OCI-LY3 (cell line): ENCODE measurements at regions not wholly inside any gene's neighbourhood (a gene's known extent, or its start where the extent isn't known, plus 50 kb on each side); places are given as distances from the start of the nearest gene placed in this dataset.

ENCODE experiments used
- H2AFZ ChIP-seq: fragments of 200-600, 300-600 bp; shearing (Covaris generic); 2 replicates; pipeline ENCODE4 v1.6.0; 2014; ENCODE audit warnings: antibody characterized with exemption, low read depth, low read length
- H3K27ac ChIP-seq: fragments of 200-600, 300-600 bp; sonication (generic); 2 replicates; pipeline ENCODE4 v1.5.1; 2014; ENCODE audit warnings: mild to moderate bottlenecking, low read length, moderate library complexity, mixed read lengths
- H3K27me3 ChIP-seq: fragments of 200-600, 300-600 bp; sonication (generic); 2 replicates; pipeline ENCODE4 v1.6.1; 2014; ENCODE audit warnings: low read depth, low read length, mixed read lengths
- H3K36me3 ChIP-seq: fragments of 200-600, 300-600 bp; sonication (generic); replicated peaks from 2 replicates; pipeline ENCODE3; 2014; ENCODE audit warnings: low read depth, low read length, mixed read lengths
- H3K4me1 ChIP-seq: fragments of 300-600, 200-600 bp; sonication (generic); 2 replicates; pipeline ENCODE4 v1.6.1; 2014; ENCODE audit warnings: low read length, mixed read lengths
- H3K4me2 ChIP-seq: fragments of 200-600, 300-600 bp; sonication (generic); 2 replicates; pipeline ENCODE4 v1.6.1; 2014; ENCODE audit warnings: low read length, mixed read lengths
- H3K4me3 ChIP-seq: fragments of 300-600, 200-600 bp; sonication (generic); 2 replicates; pipeline ENCODE4 v1.5.1; 2014; ENCODE audit warnings: antibody characterized with exemption, mild to moderate bottlenecking, low read length, moderate library complexity
- H3K79me2 ChIP-seq: fragments of 300-600, 200-600 bp; shearing (Covaris generic); 2 replicates; pipeline ENCODE4 v1.6.1; 2014; ENCODE audit warnings: mild to moderate bottlenecking, low read length, mixed read lengths
- H3K9ac ChIP-seq: fragments of 300-600, 200-600 bp; shearing (Covaris generic); 2 replicates; pipeline ENCODE4 v1.6.0; 2014; ENCODE audit warnings: mild to moderate bottlenecking, low read length, moderate library complexity
- H3K9me3 ChIP-seq: fragments of 200-600, 300-600 bp; shearing (Covaris generic); 2 replicates; pipeline ENCODE4 v1.6.1; 2014; ENCODE audit warnings: low read length, mixed read lengths; ENCODE audit not compliant: insufficient read depth
- H4K20me1 ChIP-seq: fragments of 200-600, 300-600 bp; sonication (generic); 2 replicates; pipeline ENCODE4 v1.6.1; 2016; ENCODE audit warnings: low read length, mixed read lengths; ENCODE audit not compliant: insufficient read depth
- CTCF ChIP-seq: fragments of 200-600, 300-600 bp; sonication (generic); IDR thresholded peaks from 2 replicates; pipeline ENCODE4 v1.5.1; 2014; ENCODE audit warnings: antibody characterized with exemption, low read length, low read depth
- EZH2phosphoT487 ChIP-seq: fragments of 200-600 bp; shearing (Covaris generic); IDR thresholded peaks from 2 replicates; pipeline ENCODE4 v1.6.1; 2018; ENCODE audit warnings: antibody characterized with exemption, mixed run types, low read depth

- no peak overlapping the region for H3K4me2 ChIP-seq
- H3K27me3 ChIP-seq, result no peaks in the 10 kb centered on the region
- TF ChIP-seq CTCF (no peak), EZH2phosphoT487 (no peak)
These were observed 951.6 kb upstream of the POU3F3 start for GRCh38 chr2:103902347-103902746.

DNA sequence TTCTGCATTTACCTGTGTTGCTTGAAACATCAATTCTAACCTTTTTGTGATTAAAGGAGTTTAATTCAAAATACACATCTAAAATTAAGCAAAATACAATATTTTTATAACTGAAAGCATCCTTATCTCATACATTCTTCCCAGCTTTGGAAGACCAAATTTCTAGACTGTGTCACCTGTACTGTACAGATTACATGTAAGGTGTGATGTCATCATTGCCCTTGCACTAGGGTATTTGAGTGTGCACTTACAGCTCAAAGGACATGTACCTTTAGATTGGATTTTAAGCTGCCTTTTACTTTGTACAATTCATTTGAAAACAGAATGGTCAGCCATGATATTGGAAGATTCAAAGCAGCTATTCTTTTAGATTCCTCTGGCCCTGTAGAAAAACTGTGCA lies 932.8 kb upstream of the POU3F3 start:
- Histone ChIP-seq H3K27me3 (no peaks in the 10 kb centered on the region), H3K27ac (no peak overlapping the region), H3K4me3 (no peak overlapping the region), H2AFZ (no peak overlapping the region), H3K4me1 (no peaks in the 10 kb centered on the region), H3K4me2 (no peak overlapping the region), H3K79me2 (no peaks in the 10 kb centered on the region), H3K9me3 (no peaks in the 10 kb centered on the region), H3K9ac (no peak overlapping the region), H4K20me1 (no peaks in the 10 kb centered on the region), H3K36me3 (no peaks in the 10 kb centered on the region)
- TF ChIP-seq CTCF (no peak), EZH2phosphoT487 (no peak)

More at GRCh38 chr2:103902347-103902746, 951.6 kb upstream of the POU3F3 start:
- Histone ChIP-seq H3K27ac (no peak overlapping the region), H3K79me2 (no peaks in the 10 kb centered on the region), H2AFZ (no peak overlapping the region), H3K4me1 (no peaks in the 10 kb centered on the region), H3K9ac (no peak overlapping the region), H3K9me3 (no peaks in the 10 kb centered on the region), H3K36me3 (no peaks in the 10 kb centered on the region), H4K20me1 (no peaks in the 10 kb centered on the region), H3K4me3 (no peak overlapping the region)

DNA sequence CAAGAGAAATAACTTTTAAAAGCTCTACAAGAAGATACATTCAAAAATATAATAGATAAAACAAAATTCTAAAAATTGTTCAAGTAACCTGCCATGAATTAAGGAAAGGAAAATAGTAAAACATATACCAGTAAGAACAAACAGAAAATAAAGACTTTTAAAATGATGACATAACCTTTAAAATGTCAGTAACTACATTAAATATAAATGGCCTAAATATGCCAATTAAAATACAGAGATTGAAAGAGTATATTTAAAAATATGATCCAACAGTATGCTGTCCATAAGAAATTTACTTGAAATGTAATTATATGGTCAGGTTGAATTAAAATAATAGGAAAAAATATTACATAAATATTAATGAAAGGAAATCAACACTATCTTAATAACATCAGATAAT lies 911.7 kb upstream of the POU3F3 start:
- Histone ChIP-seq H3K36me3 (no peaks in the 10 kb centered on the region), H3K4me2 (no peak overlapping the region)
- TF ChIP-seq CTCF, result no peak
- TF ChIP-seq EZH2phosphoT487, result no peak

GRCh38 chr2:103945083-103945482 lies 908.8 kb upstream of the POU3F3 start:
- Histone ChIP-seq H3K4me3 (no peak overlapping the region), H3K27me3 (no peaks in the 10 kb centered on the region), H2AFZ (no peak overlapping the region), H3K4me1 (no peaks in the 10 kb centered on the region), H3K9ac (no peak overlapping the region), H3K4me2 (no peak overlapping the region), H4K20me1 (no peaks in the 10 kb centered on the region), H3K9me3 (no peaks in the 10 kb centered on the region), H3K36me3 (no peaks in the 10 kb centered on the region), H3K79me2 (no peaks in the 10 kb centered on the region), H3K27ac (no peak overlapping the region)
- TF ChIP-seq EZH2phosphoT487 (no peak), CTCF (no peak)

More for the DNA sequence above, 911.7 kb upstream of the POU3F3 start:
- no peak overlapping the region for H3K4me3 ChIP-seq
- H4K20me1 ChIP-seq, result no peaks in the 10 kb centered on the region
- no peaks in the 10 kb centered on the region for H3K4me1 ChIP-seq
- no peak overlapping the region for H3K27ac ChIP-seq
- H3K9me3 ChIP-seq, result no peaks in the 10 kb centered on the region
- H2AFZ ChIP-seq, result no peak overlapping the region
- H3K27me3 ChIP-seq, result no peaks in the 10 kb centered on the region
- no peaks in the 10 kb centered on the region for H3K79me2 ChIP-seq
- no peak overlapping the region for H3K9ac ChIP-seq
